Endothelial cell (in vitro differentiated cells): ENCODE measurements at regions not wholly inside any gene's neighbourhood (a gene's known extent, or its start where the extent isn't known, plus 50 kb on each side); places are given as distances from the start of the nearest gene placed in this dataset.
"Not testable (repeated sequence)": the region's sequence is repeated elsewhere in the genome, so short reads cannot be mapped to it uniquely, and the experiment has no call there.

Experiments
- DNase-seq: peaks from one replicate; pipeline ENCODE4 v3.0.0; 2021; ENCODE audit warnings: low spot score
- H3K27ac Mint-ChIP-seq: one replicate; pipeline ENCODE4 v1.8.0; 2021; ENCODE audit warnings: mixed read lengths, inconsistent platforms; ENCODE audit not compliant: unreplicated experiment
- H3K27me3 Mint-ChIP-seq: one replicate; pipeline ENCODE4 v1.8.0; 2021; ENCODE audit warnings: mild to moderate bottlenecking, moderate library complexity, mixed read lengths, inconsistent platforms; ENCODE audit not compliant: unreplicated experiment
- H3K36me3 Mint-ChIP-seq: one replicate; pipeline ENCODE4 v1.8.0; 2021; ENCODE audit warnings: mild to moderate bottlenecking, low read depth, mixed read lengths, inconsistent platforms; ENCODE audit not compliant: unreplicated experiment
- H3K4me1 Mint-ChIP-seq: one replicate; pipeline ENCODE4 v1.8.0; 2021; ENCODE audit warnings: mild to moderate bottlenecking, mixed read lengths, inconsistent platforms; ENCODE audit not compliant: unreplicated experiment
- H3K4me3 Mint-ChIP-seq: one replicate; pipeline ENCODE4 v1.8.0; 2021; ENCODE audit warnings: mild to moderate bottlenecking, mixed read lengths, inconsistent platforms; ENCODE audit not compliant: unreplicated experiment
- H3K9me3 Mint-ChIP-seq: one replicate; pipeline ENCODE4 v1.8.0; 2021; ENCODE audit warnings: mixed read lengths, inconsistent platforms; ENCODE audit not compliant: unreplicated experiment
- TF ChIP-seq, protein P1 (sequence below): fragments of 200-600 bp; sonication (generic); IDR thresholded peaks from one replicate; pipeline ENCODE4 v1.5.0; 2021; ENCODE audit warnings: antibody characterized with exemption; ENCODE audit not compliant: unreplicated experiment

DNA sequence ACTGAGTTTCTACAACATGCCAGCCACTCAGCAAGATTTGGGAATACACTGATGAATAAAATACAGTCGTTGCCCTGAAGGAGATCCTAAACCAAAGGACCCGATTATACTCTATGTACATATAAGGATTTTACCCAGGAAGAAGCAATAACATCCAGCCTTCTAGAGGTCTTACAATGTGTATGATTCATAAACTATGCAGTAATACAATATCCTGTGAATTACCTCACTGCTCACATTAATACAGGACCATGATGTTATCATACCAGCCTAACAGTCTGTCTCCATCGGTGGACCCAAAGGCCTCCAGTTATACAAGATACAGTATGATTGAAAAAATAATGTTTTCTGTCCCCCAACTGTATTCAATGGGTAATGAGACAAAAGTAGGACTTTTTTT is 310.5 kb upstream of the TRPM3 start:
- no peaks in the 10 kb centered on the region for H3K27me3 Mint-ChIP-seq

DNA sequence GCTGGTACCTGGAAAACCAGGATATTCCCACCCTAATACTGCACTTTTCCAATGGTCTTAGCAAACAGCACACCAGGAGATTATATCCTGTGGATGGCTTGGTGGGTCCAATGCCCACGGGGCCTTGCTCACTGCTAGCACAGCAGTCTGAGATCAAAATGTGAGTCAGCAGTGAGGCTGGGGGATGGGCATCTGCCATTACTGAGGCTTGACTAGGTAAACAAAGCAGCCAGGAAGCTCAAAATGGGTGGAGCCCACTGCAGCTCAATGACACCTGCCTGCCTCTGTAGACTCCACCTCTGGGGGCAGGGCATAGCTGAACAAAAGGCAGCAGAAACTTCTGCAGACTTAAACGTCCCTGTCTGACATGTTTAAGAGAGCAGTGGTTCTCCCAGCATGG is 285.9 kb upstream of the TRPM3 start:
- not testable (repeated sequence) for H3K9me3 Mint-ChIP-seq, H3K4me1 Mint-ChIP-seq, H3K27ac Mint-ChIP-seq

More for the DNA sequence above, 310.5 kb upstream of the TRPM3 start:
- TF ChIP-seq, protein P1, sequence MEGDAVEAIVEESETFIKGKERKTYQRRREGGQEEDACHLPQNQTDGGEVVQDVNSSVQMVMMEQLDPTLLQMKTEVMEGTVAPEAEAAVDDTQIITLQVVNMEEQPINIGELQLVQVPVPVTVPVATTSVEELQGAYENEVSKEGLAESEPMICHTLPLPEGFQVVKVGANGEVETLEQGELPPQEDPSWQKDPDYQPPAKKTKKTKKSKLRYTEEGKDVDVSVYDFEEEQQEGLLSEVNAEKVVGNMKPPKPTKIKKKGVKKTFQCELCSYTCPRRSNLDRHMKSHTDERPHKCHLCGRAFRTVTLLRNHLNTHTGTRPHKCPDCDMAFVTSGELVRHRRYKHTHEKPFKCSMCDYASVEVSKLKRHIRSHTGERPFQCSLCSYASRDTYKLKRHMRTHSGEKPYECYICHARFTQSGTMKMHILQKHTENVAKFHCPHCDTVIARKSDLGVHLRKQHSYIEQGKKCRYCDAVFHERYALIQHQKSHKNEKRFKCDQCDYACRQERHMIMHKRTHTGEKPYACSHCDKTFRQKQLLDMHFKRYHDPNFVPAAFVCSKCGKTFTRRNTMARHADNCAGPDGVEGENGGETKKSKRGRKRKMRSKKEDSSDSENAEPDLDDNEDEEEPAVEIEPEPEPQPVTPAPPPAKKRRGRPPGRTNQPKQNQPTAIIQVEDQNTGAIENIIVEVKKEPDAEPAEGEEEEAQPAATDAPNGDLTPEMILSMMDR: no peak
- no peaks in the 10 kb centered on the region for H3K36me3 Mint-ChIP-seq
- DNase-seq: no peak
- H3K27ac Mint-ChIP-seq: no peak overlapping the region
- H3K9me3 Mint-ChIP-seq: no peaks in the 10 kb centered on the region
- H3K4me1 Mint-ChIP-seq: no peaks in the 10 kb centered on the region
- H3K4me3 Mint-ChIP-seq: no peak overlapping the region

DNA sequence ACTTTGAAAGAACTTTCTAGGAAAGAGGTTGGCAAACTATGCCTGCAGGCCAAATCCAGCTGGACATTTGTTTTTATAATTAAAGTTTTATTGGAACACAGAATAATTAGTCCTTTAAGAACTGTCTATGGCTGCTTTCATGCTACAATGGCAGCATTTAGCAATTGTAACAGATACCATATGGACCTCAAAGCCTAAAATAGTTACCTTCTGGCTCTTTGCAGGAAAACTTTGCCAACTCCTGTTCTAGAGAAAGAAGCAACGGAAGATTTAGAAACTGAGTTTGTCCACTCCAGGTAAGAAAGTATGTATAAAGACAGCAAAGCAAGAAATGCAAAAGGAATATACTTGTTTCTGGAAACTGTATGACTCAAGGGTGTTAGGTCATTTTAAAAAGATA is 281.7 kb upstream of the TRPM3 start:
- no peak overlapping the region for H3K4me3 Mint-ChIP-seq
- no peak overlapping the region for H3K27ac Mint-ChIP-seq
- H3K27me3 Mint-ChIP-seq: no peaks in the 10 kb centered on the region
- no peaks in the 10 kb centered on the region for H3K9me3 Mint-ChIP-seq
- no peaks in the 10 kb centered on the region for H3K4me1 Mint-ChIP-seq
- H3K36me3 Mint-ChIP-seq: no peaks in the 10 kb centered on the region
- no peak for DNase-seq
- TF ChIP-seq, protein P1: no peak

More for the DNA sequence above, 285.9 kb upstream of the TRPM3 start:
- DNase-seq, H3K4me3 Mint-ChIP-seq, H3K27me3 Mint-ChIP-seq, H3K36me3 Mint-ChIP-seq: not testable (repeated sequence)

DNA sequence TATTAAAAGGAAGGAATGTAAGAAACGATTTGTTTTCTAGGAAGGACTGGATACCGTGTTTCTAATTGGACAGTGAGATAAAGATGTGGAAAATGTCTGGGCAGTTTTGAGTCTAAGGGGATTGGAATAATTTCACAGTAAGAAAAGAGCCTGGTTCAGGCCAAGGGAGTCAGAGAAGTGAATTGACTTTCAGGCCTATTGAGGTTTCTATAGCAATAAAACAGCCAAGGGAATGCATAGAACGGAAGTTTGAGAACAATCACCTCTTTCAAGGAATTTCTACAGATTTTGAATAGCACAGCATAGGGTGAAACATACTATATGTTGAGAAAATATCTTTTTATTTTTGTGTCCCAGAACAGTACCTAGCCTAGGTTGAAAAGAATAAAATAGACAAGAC is 271.6 kb upstream of the TRPM3 start:
- no peaks in the 10 kb centered on the region for H3K36me3 Mint-ChIP-seq
- no peaks in the 10 kb centered on the region for H3K9me3 Mint-ChIP-seq
- H3K27me3 Mint-ChIP-seq: no peaks in the 10 kb centered on the region
- TF ChIP-seq, protein P1: no peak
- no peak overlapping the region for H3K27ac Mint-ChIP-seq
- no peak for DNase-seq
- no peak overlapping the region for H3K4me3 Mint-ChIP-seq
- no peaks in the 10 kb centered on the region for H3K4me1 Mint-ChIP-seq

DNA sequence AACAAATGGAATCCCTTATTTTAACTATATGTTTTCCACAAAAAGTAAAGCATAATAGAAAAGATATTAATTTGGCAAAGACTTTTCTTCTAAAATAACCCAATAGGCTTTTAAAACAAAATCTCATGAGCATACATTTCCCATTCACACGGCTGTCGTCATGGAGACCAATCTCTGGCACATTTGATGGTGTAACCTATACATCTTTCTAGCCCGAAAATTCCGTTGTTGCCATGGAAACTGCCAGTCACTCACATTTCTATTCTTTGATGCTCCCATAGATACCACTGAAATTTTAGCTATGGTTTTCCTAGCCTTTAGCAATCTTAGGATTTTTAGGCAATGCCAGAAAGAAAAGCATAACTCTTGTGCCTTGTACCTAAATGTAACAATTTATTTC is 262.9 kb upstream of the TRPM3 start:
- no peaks in the 10 kb centered on the region for H3K9me3 Mint-ChIP-seq
- H3K27me3 Mint-ChIP-seq: no peaks in the 10 kb centered on the region
- H3K36me3 Mint-ChIP-seq: no peaks in the 10 kb centered on the region
- TF ChIP-seq, protein P1: no peak
- H3K27ac Mint-ChIP-seq: no peak overlapping the region
- H3K4me1 Mint-ChIP-seq: no peaks in the 10 kb centered on the region
- no peak overlapping the region for H3K4me3 Mint-ChIP-seq
- no peak for DNase-seq
